ENCODE measurements at regions not wholly inside any gene's neighbourhood (a gene's known extent, or its start where the extent isn't known, plus 50 kb on each side); places are given as distances from the start of the nearest gene placed in this dataset.

GRCh38 chr15:94056314-94056713 lies 175.0 kb upstream of the MCTP2 start:
- TF ChIP-seq GATA2 (IDR thresholded peaks at IDR 0.05; ENCODE audit: low read depth, low read length): no peak
- no peak for TF ChIP-seq GATA3 (IDR thresholded peaks at IDR 0.05; ENCODE audit: low read depth, low read length)

All from SH-SY5Y (cell line).